Natural killer cell (primary cell): ENCODE measurements at regions not wholly inside any gene's neighbourhood (a gene's known extent, or its start where the extent isn't known, plus 50 kb on each side); places are given as distances from the start of the nearest gene placed in this dataset.

Experiments
- ATAC-seq, 3 donors: fragments of 150-1000 bp in 2 of 3; fragments of 200-7000 bp in 1 of 3; cut with Tn5 transposase; 1 replicate in 1 of 3; 2 replicates in 2 of 3; pipeline ENCODE4 v1.10.0; 2021; ENCODE audit warnings: mild to moderate bottlenecking in 2 of 3, moderate library complexity in 2 of 3
- DNase-seq, 2 donors: peaks; one replicate each; pipeline versions ENCODE4 v3.0.0 to v3.0.0-alpha.2; 2013 to 2021; ENCODE audit warnings: mixed read lengths in 1 of 2
- H3K27ac ChIP-seq: one replicate; pipeline ENCODE4 v1.5.1; 2013; ENCODE audit warnings: mild to moderate bottlenecking, low read length
- H3K27me3 ChIP-seq: one replicate; pipeline ENCODE4 v1.6.1; 2013; ENCODE audit warnings: low read length; ENCODE audit not compliant: control insufficient read depth, insufficient read depth
- H3K36me3 ChIP-seq: one replicate; pipeline ENCODE4 v1.6.1; 2013; ENCODE audit warnings: low read length; ENCODE audit not compliant: control insufficient read depth, insufficient read depth
- H3K4me1 ChIP-seq: one replicate; pipeline ENCODE4 v1.6.1; 2013; ENCODE audit warnings: low read length; ENCODE audit not compliant: control insufficient read depth, insufficient read depth
- H3K4me3 ChIP-seq: one replicate; pipeline ENCODE4 v1.5.1; 2013; ENCODE audit warnings: low read length
- H3K9me3 ChIP-seq: one replicate; pipeline ENCODE4 v1.6.1; 2013; ENCODE audit warnings: low read length; ENCODE audit not compliant: control insufficient read depth, insufficient read depth
- H3K27ac Mint-ChIP-seq, 2 donors: one replicate each; pipeline ENCODE4 v1.8.0; 2022; ENCODE audit warnings: mild to moderate bottlenecking in 2 of 2, mixed read lengths in 2 of 2, moderate library complexity in 1 of 2
- H3K27me3 Mint-ChIP-seq, 2 donors: one replicate each; pipeline ENCODE4 v1.8.0; 2022; ENCODE audit warnings: low read depth in 2 of 2, mixed read lengths in 2 of 2
- H3K36me3 Mint-ChIP-seq: one replicate; pipeline ENCODE4 v1.8.0; 2022; ENCODE audit warnings: mixed read lengths
- H3K4me1 Mint-ChIP-seq, 2 donors: one replicate each; pipeline ENCODE4 v1.8.0; 2022; ENCODE audit warnings: mixed read lengths in 2 of 2
- H3K4me3 Mint-ChIP-seq: one replicate; pipeline ENCODE4 v1.8.0; 2022; ENCODE audit warnings: mild to moderate bottlenecking, moderate library complexity, mixed read lengths
- H3K9me3 Mint-ChIP-seq, 2 donors: one replicate each; pipeline ENCODE4 v1.8.0; 2022; ENCODE audit warnings: mixed read lengths in 2 of 2
- CTCF ChIP-seq: fragments of 200-600 bp; IDR thresholded peaks from one replicate; pipeline ENCODE4 v1.8.0; 2022; ENCODE audit warnings: antibody characterized with exemption
- WGBS: methylation state at CpG from one replicate; pipeline ENCODE4 v1.1.7; 2013; ENCODE audit warnings: missing lambda C conversion rate; ENCODE audit not compliant: insufficient coverage; 5-methylcytosine and 5-hydroxymethylcytosine counted together
- intact Hi-C: fragments of 100-400 bp; cut with micrococcal nuclease; formaldehyde crosslinking; loops from one replicate; pipeline ENCODE4 v1.14.2; 2022

- DNase-seq (no peak), ATAC-seq (no peak)
- Histone ChIP-seq H3K36me3 (no peaks in the 10 kb centered on the region), H3K27ac (no peak overlapping the region), H3K27me3 (no peaks in the 10 kb centered on the region), H3K9me3 (no peaks in the 10 kb centered on the region), H3K4me1 (no peaks in the 10 kb centered on the region), H3K4me3 (no peak overlapping the region)
- Mint-ChIP-seq H3K9me3 (no peaks in the 10 kb centered on the region), H3K4me1 (no peaks in the 10 kb centered on the region), H3K27ac (no peak overlapping the region), H3K36me3 (no peaks in the 10 kb centered on the region), H3K4me3 (no peak overlapping the region), H3K27me3 (no peaks in the 10 kb centered on the region)
- intact Hi-C loops, result no loop called here
- TF ChIP-seq CTCF, result no peak
- WGBS, result 78% methylated on average over 2 of the region's 2 CpGs
These were observed 215.0 kb upstream of the NOX3 start for GRCh38 chr6:155670655-155671054.

GRCh38 chr6:155660251-155660977, 204.8 kb upstream of the NOX3 start:
- H3K9me3 Mint-ChIP-seq, result peaks cover 6% of the 10 kb centered on the region in 2 donors
- no peak overlapping the region for H3K27ac Mint-ChIP-seq
- Histone ChIP-seq H3K4me3 (no peak overlapping the region), H3K27me3 (no peaks in the 10 kb centered on the region), H3K36me3 (no peaks in the 10 kb centered on the region), H3K27ac (no peak overlapping the region), H3K9me3 (no peaks in the 10 kb centered on the region), H3K4me1 (no peaks in the 10 kb centered on the region)
- 75% methylated on average over 5 of the region's 6 CpGs for WGBS
- DNase-seq, result no peak
- H3K27me3 Mint-ChIP-seq, result no peaks in the 10 kb centered on the region
- intact Hi-C loops, result no loop called here
- no peak for ATAC-seq
- no peak for TF ChIP-seq CTCF
- H3K36me3 Mint-ChIP-seq, result no peaks in the 10 kb centered on the region
- H3K4me1 Mint-ChIP-seq, result no peaks in the 10 kb centered on the region
- H3K4me3 Mint-ChIP-seq, result no peak overlapping the region

- Mint-ChIP-seq H3K27ac (no peak overlapping the region), H3K9me3 (peaks cover 10% of the 10 kb centered on the region in 2 donors), H3K36me3 (no peaks in the 10 kb centered on the region), H3K4me1 (no peaks in the 10 kb centered on the region), H3K27me3 (no peaks in the 10 kb centered on the region), H3K4me3 (no peak overlapping the region)
- Histone ChIP-seq H3K36me3 (no peaks in the 10 kb centered on the region), H3K4me3 (no peak overlapping the region), H3K27ac (no peak overlapping the region), H3K4me1 (no peaks in the 10 kb centered on the region), H3K9me3 (no peaks in the 10 kb centered on the region), H3K27me3 (no peaks in the 10 kb centered on the region)
- intact Hi-C loops, result no loop called here
- TF ChIP-seq CTCF, result no peak
- ATAC-seq, result no peak
- 75% methylated on average over 3 of the region's 3 CpGs for WGBS
- DNase-seq, result no peak
These were observed 200.4 kb upstream of the NOX3 start for GRCh38 chr6:155656024-155656423.

- TF ChIP-seq CTCF, result no peak
- no peaks in the 10 kb centered on the region for H3K27me3 Mint-ChIP-seq
- no peaks in the 10 kb centered on the region for H3K9me3 ChIP-seq
- no peaks in the 10 kb centered on the region for H3K4me1 Mint-ChIP-seq
- H3K4me3 ChIP-seq, result no peak overlapping the region
- DNase-seq (no peak), ATAC-seq (no peak)
- intact Hi-C loops, result no loop called here
- H3K36me3 Mint-ChIP-seq, result no peaks in the 10 kb centered on the region
- no peak overlapping the region for H3K4me3 Mint-ChIP-seq
- no peaks in the 10 kb centered on the region for H3K27me3 ChIP-seq
- H3K27ac ChIP-seq, result no peak overlapping the region
- no peaks in the 10 kb centered on the region for H3K4me1 ChIP-seq
- no peak overlapping the region for H3K27ac Mint-ChIP-seq
- peaks cover 10 to 12% of the 10 kb centered on the region in 2 donors for H3K9me3 Mint-ChIP-seq
- H3K36me3 ChIP-seq, result no peaks in the 10 kb centered on the region
These were observed 198.8 kb upstream of the NOX3 start for GRCh38 chr6:155654474-155654873.
